Mucosa of descending colon (tissue), 3 donors: ENCODE measurements at regions not wholly inside any gene's neighbourhood (a gene's known extent, or its start where the extent isn't known, plus 50 kb on each side); places are given as distances from the start of the nearest gene placed in this dataset.

ENCODE experiments used
- ATAC-seq: fragments of 200-7000 bp; cut with Tn5 transposase; one replicate; pipeline ENCODE4 v1.9.1; 2020; ENCODE audit warnings: mild to moderate bottlenecking, moderate library complexity
- DNase-seq, 3 donors: peaks; one replicate each; pipeline ENCODE4 v3.0.0-alpha.2; 2020
- H3K36me3 ChIP-seq: fragments of 200-600 bp; one replicate; pipeline ENCODE4 v1.8.0; 2021; ENCODE audit warnings: low read depth, mild to moderate bottlenecking
- H3K4me1 ChIP-seq: fragments of 200-600 bp; one replicate; pipeline ENCODE4 v1.8.0; 2021; ENCODE audit warnings: low read depth, mild to moderate bottlenecking
- H3K4me3 ChIP-seq: fragments of 200-600 bp; one replicate; pipeline ENCODE4 v1.8.0; 2021; ENCODE audit warnings: mild to moderate bottlenecking
- H3K9me3 ChIP-seq: fragments of 200-600 bp; one replicate; pipeline ENCODE4 v1.8.0; 2021; ENCODE audit warnings: mild to moderate bottlenecking
- CTCF ChIP-seq: fragments of 200-600 bp; IDR thresholded peaks from one replicate; pipeline ENCODE4 v1.8.0; 2022; ENCODE audit warnings: antibody characterized with exemption, mild to moderate bottlenecking
- intact Hi-C, 2 donors: fragments of 100-400 bp; cut with DNase I in 1 of 2; cut with micrococcal nuclease in 1 of 2; formaldehyde crosslinking; loops; one replicate each; pipeline versions ENCODE4 v1.11.0 to v1.11.1; 2022; cut with DNase I, micrococcal nuclease
- donor health status: DM: no; HTN: no; CAD: no; lungs with moderate emphysema.
- donor health status: DM: no; HTN: no; CAD: no.
- donor health status: DM: no; HTN: yes; CAD: no.

- Histone ChIP-seq H3K4me1 (no peaks in the 10 kb centered on the region), H3K4me3 (no peak overlapping the region), H3K9me3 (no peaks in the 10 kb centered on the region), H3K36me3 (no peaks in the 10 kb centered on the region)
- DNase-seq (no peak), ATAC-seq (no peak)
- TF ChIP-seq CTCF, result no peak
- intact Hi-C loops, result no loop called here
Observed at GRCh38 chr4:177967328-177967727, 525.1 kb upstream of the AGA start.

DNA sequence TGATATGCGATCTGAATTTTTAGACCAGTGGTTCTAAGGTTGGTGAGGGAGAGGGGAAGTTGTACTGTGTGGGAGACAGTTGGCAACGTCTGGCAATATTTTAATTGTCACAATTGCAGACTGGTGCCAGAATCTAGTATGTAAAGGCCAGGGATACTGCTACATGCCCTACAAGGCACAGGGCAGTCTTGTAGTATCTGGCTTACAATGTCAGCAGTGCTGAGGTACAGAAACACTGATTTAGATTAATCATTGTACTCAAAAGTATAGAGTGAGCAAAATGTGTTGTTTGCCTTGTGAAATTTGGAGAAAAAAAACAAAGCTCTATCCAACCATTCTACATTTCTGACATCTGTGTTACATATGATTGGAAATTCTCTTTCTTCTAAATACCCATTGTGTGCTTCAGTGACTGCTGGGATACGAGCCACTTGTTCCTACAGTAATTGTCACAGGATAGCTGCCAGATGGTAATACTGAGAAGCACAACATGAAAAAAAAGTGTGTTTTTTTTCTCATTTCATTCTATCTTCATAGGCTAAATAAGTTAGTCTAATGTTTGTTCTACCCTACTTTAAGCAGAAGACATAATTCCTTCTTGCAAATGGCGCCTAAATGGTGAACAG, 526.7 kb upstream of the AGA start:
- TF ChIP-seq CTCF, result no peak
- DNase-seq, result no peak
- no peak overlapping the region for H3K4me3 ChIP-seq
- intact Hi-C loops, result no loop called here
- ATAC-seq, result no peak
- no peaks in the 10 kb centered on the region for H3K9me3 ChIP-seq
- no peaks in the 10 kb centered on the region for H3K4me1 ChIP-seq
- no peaks in the 10 kb centered on the region for H3K36me3 ChIP-seq

DNA sequence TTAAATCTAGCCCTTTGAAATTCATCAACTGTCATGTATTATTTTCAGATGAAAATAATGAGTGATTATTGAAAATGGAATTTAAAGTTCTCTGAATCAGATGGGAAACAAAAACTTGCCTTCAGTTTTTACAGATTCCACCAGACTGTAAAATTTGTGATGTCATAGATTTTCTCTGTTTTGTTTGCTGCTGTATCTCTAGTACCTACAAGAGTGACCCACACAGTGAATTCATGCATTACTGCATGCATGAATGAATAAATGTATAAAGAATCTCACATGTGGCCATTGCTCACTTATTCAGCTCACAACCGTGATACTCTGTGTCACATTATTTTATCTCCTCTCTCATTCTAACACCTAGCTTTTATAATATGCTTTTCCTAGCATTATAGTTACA, 532.2 kb upstream of the AGA start:
- ATAC-seq, result no peak
- Histone ChIP-seq H3K9me3 (no peaks in the 10 kb centered on the region), H3K4me3 (no peak overlapping the region), H3K4me1 (no peaks in the 10 kb centered on the region), H3K36me3 (no peaks in the 10 kb centered on the region)
- intact Hi-C loops, result no loop called here
- no peak for DNase-seq
- TF ChIP-seq CTCF, result no peak

DNA sequence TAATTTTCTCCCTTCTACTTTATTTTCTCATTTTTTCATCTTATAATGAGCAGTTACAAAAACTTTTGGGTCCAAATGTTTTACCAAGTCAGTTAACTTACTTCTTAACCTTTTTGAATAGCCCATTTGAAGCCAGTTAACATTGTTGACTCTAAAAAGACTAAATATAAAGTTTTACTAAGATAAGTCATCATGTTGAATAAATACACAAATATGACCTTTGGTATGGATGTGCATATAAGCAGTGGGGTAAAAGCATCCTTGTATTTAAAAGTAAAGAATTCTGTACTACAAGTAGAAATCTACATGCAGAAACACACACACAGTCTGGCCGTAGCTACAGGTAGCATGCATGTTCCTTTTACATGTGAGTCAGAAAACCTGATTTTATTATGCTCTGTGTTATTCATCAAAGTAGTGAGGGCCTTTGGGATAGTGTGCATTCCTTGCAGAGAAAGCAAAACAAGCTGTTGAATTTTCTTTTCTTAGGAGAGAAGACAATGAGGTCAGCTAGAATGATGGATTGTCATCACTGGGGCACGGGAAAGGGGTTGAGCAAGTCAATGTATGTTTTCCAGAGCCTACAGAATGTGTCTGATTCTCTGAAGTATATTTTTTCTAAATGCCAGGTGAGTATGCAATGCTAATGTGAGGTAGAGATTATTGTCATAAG, 533.2 kb upstream of the AGA start:
- Histone ChIP-seq H3K36me3 (no peaks in the 10 kb centered on the region), H3K4me3 (no peak overlapping the region), H3K4me1 (no peaks in the 10 kb centered on the region), H3K9me3 (no peaks in the 10 kb centered on the region)
- DNase-seq, result no peak
- intact Hi-C loops, result no loop called here
- TF ChIP-seq CTCF, result no peak
- ATAC-seq, result no peak

DNA sequence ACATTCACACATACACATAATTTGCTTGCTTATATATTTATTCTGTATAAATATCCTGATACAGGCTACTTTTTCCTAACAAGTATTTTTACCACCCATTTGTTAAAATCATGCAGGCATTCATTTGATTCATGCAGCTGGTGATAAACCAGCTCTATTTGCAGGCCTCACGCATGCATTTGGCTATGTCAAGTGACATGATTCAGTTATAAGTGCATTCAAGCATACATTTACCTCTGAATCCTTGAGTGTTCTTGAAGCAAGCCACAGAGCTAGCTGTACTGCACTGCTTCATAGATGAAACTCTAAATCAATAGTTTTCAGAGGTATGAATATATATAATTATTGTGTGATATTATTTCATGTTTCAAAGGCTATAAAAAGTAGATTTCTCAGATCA, 544.0 kb upstream of the AGA start:
- no peaks in the 10 kb centered on the region for H3K9me3 ChIP-seq
- H3K4me3 ChIP-seq, result no peak overlapping the region
- TF ChIP-seq CTCF, result no peak
- H3K36me3 ChIP-seq, result no peaks in the 10 kb centered on the region
- DNase-seq (no peak), ATAC-seq (no peak)
- intact Hi-C loops, result no loop called here
- H3K4me1 ChIP-seq, result no peaks in the 10 kb centered on the region

GRCh38 chr4:177987896-177988295, 545.7 kb upstream of the AGA start:
- no peak for TF ChIP-seq CTCF
- intact Hi-C loops, result no loop called here
- H3K4me1 ChIP-seq, result no peaks in the 10 kb centered on the region
- no peaks in the 10 kb centered on the region for H3K36me3 ChIP-seq
- H3K4me3 ChIP-seq, result no peak overlapping the region
- DNase-seq, result no peak
- no peak for ATAC-seq
- no peaks in the 10 kb centered on the region for H3K9me3 ChIP-seq
